ENCODE measurements at regions not wholly inside any gene's neighbourhood (a gene's known extent, or its start where the extent isn't known, plus 50 kb on each side); places are given as distances from the start of the nearest gene placed in this dataset.

DNA sequence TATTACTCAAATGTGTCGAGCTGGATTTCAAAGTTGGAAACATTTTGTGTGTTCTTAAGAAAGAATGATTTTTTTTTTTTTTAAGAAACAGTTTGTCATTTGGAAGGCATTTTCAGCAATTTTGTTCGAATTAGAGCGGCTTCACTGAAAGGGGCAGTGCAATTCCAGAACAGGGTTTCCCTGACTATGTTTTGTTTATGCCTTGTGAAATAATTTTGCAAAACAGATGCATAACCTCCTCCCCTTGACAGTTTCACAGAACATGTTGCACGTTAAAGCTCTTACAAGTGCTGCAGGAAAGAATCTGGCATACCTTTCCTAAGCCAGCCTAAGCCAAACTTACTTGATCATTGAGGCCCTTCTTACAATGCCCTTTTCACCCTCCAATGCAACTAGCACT is 216.0 kb upstream of the SSTR4 start:
- H3K27ac ChIP-seq (replicated peaks in 1 of 4): no peak overlapping the region
- H3K9me3 ChIP-seq: no peaks in the 10 kb centered on the region
- no peaks in the 10 kb centered on the region for H3K27me3 ChIP-seq
- WGBS: 68% methylated on average over 4 of the region's 4 CpGs
- intact Hi-C loops (cut with DNase I): no loop called here
- TF ChIP-seq POLR2AphosphoS5 (IDR thresholded peaks at IDR 0.05) (no peak), POLR2A (IDR thresholded peaks at IDR 0.05; ENCODE audit: low read depth) (no peak), EP300 (IDR thresholded peaks at IDR 0.05) (no peak)
- TF ChIP-seq, protein P1, sequence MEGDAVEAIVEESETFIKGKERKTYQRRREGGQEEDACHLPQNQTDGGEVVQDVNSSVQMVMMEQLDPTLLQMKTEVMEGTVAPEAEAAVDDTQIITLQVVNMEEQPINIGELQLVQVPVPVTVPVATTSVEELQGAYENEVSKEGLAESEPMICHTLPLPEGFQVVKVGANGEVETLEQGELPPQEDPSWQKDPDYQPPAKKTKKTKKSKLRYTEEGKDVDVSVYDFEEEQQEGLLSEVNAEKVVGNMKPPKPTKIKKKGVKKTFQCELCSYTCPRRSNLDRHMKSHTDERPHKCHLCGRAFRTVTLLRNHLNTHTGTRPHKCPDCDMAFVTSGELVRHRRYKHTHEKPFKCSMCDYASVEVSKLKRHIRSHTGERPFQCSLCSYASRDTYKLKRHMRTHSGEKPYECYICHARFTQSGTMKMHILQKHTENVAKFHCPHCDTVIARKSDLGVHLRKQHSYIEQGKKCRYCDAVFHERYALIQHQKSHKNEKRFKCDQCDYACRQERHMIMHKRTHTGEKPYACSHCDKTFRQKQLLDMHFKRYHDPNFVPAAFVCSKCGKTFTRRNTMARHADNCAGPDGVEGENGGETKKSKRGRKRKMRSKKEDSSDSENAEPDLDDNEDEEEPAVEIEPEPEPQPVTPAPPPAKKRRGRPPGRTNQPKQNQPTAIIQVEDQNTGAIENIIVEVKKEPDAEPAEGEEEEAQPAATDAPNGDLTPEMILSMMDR (IDR thresholded peaks at IDR 0.05): no peak
- H3K36me3 ChIP-seq: no peaks in the 10 kb centered on the region
- no peak for DNase-seq (ENCODE audit: extremely low spot score)
- H3K4me1 ChIP-seq: no peaks in the 10 kb centered on the region
- H3K4me3 ChIP-seq: no peak overlapping the region

DNA sequence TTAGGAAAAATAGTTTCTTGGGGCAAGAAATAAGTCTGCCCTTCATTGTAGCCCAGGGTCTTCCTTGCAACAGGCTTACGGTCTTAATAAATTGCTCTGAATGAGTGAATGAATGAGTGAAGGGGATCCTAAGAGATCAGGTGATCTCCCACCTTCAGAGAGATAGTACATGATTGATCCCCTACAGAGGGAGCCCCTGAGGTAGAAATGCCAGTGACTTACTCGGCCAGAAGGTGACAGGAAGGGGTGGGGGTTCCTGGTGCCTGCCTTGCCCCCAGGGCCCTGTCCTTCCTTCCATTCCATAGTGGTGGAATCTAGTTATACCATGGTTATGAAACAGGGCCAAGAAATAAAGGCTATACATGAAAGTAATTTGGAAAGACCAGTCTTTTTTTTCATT is 215.3 kb upstream of the SSTR4 start:
- no peaks in the 10 kb centered on the region for H3K4me1 ChIP-seq
- no peaks in the 10 kb centered on the region for H3K27me3 ChIP-seq
- no peak overlapping the region for H3K4me3 ChIP-seq
- no peaks in the 10 kb centered on the region for H3K9me3 ChIP-seq
- TF ChIP-seq POLR2A (IDR thresholded peaks at IDR 0.05; ENCODE audit: low read depth): no peak
- TF ChIP-seq POLR2AphosphoS5 (IDR thresholded peaks at IDR 0.05): no peak
- TF ChIP-seq, protein P1 (IDR thresholded peaks at IDR 0.05): no peak
- no peak for TF ChIP-seq EP300 (IDR thresholded peaks at IDR 0.05)
- no peak for DNase-seq (ENCODE audit: extremely low spot score)
- H3K36me3 ChIP-seq: no peaks in the 10 kb centered on the region
- WGBS: 92% methylated on average over 2 of the region's 2 CpGs
- H3K27ac ChIP-seq (replicated peaks in 1 of 4): no peak overlapping the region
- intact Hi-C loops (cut with DNase I): no loop called here

DNA sequence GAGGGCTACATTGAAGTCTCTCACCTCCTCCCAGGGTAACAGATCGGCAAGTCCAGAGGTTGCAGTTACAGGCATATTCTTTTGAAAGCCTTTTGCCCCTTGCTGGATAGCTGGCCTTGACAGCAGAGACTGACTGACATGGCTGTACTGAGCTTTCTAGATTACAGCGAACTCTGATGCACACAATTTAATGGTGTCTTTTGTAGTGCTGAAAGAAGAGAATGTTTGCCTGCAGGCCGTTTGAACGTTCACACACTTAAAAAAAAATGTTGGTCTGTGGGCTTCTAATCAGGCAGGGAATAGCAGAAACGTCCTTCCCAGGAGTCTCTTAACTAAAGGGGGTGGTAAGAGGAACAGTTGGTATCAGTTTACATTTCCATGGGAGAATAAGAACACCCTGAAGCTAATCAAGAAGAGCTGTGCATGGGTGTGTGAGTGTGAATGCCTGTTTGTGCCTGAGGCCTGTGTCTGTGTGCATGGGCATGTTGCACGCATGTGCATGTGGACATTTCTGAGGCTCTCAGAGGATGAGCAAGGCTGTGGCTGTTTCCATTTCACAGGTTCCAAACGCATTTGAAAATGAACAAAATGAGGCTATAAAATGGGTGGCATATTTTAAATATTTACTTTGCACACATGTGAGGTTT is 213.9 kb upstream of the SSTR4 start:
- no peak for DNase-seq (ENCODE audit: extremely low spot score)
- no peaks in the 10 kb centered on the region for H3K36me3 ChIP-seq
- H3K27me3 ChIP-seq: no peaks in the 10 kb centered on the region
- no peak overlapping the region for H3K27ac ChIP-seq (replicated peaks in 1 of 4)
- no peak for TF ChIP-seq POLR2AphosphoS5 (IDR thresholded peaks at IDR 0.05)
- no peak for TF ChIP-seq POLR2A (IDR thresholded peaks at IDR 0.05; ENCODE audit: low read depth)
- TF ChIP-seq, protein P1 (IDR thresholded peaks at IDR 0.05): no peak
- TF ChIP-seq EP300 (IDR thresholded peaks at IDR 0.05): no peak
- H3K9me3 ChIP-seq: no peaks in the 10 kb centered on the region
- WGBS: 86% methylated on average over 7 of the region's 7 CpGs
- no peaks in the 10 kb centered on the region for H3K4me1 ChIP-seq
- H3K4me3 ChIP-seq: no peak overlapping the region
- intact Hi-C loops (cut with DNase I): no loop called here

DNA sequence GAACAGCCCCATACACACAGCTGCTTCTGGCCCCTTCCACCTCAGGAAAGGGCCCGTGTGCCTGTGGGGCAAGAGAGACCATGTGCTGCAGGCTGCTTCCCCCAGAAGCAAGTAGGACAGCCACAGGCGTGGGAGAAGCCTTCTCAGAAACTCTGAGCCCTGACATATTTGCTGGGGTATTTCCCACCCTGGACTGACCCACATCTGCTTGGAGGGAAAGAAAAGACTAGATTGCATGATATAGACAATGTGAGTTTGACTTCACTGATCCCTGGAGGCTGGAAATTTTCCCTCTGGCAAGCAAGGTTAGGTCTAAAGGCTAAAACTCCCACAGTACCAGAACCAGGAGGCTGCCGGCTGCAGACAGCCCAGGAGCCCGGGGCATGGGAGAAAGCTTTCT is 213.3 kb upstream of the SSTR4 start:
- TF ChIP-seq EP300 (IDR thresholded peaks at IDR 0.05): no peak
- no peak for TF ChIP-seq POLR2A (IDR thresholded peaks at IDR 0.05; ENCODE audit: low read depth)
- WGBS: 54% methylated on average over 3 of the region's 4 CpGs
- H3K4me1 ChIP-seq: no peaks in the 10 kb centered on the region
- no peak overlapping the region for H3K4me3 ChIP-seq
- H3K27me3 ChIP-seq: no peaks in the 10 kb centered on the region
- no peaks in the 10 kb centered on the region for H3K36me3 ChIP-seq
- H3K9me3 ChIP-seq: no peaks in the 10 kb centered on the region
- intact Hi-C loops (cut with DNase I): no loop called here
- no peak for DNase-seq (ENCODE audit: extremely low spot score)
- H3K27ac ChIP-seq (replicated peaks in 1 of 4): no peak overlapping the region

DNA sequence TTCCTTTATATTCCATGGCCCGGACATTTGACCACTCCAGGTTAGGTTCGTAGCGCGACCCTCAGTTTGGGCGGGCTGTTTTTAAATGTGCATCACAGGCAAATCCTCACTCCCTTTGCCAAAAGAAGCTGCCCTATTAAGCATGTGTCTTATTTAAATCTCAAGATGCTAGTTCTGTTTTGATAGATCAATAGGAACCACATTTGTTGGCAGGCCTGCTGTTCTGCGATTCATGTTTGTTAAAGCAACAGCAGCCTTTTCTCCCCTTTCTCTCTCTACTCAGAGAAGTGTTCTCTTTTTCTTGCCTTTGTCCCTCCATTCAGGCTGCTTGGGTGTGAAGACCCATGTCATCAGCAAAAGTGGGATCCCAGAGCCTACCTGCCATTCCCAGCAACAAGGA is 212.0 kb upstream of the SSTR4 start:
- H3K4me1 ChIP-seq: no peaks in the 10 kb centered on the region
- TF ChIP-seq EP300 (IDR thresholded peaks at IDR 0.05) (no peak), POLR2AphosphoS5 (IDR thresholded peaks at IDR 0.05) (no peak), POLR2A (IDR thresholded peaks at IDR 0.05; ENCODE audit: low read depth) (no peak)
- TF ChIP-seq, protein P1 (IDR thresholded peaks at IDR 0.05): no peak
- H3K27me3 ChIP-seq: no peaks in the 10 kb centered on the region
- no peak overlapping the region for H3K4me3 ChIP-seq
- no peaks in the 10 kb centered on the region for H3K9me3 ChIP-seq
- 94% methylated on average over 6 of the region's 6 CpGs for WGBS
- intact Hi-C loops (cut with DNase I): no loop called here
- no peak overlapping the region for H3K27ac ChIP-seq (replicated peaks in 1 of 4)
- DNase-seq (ENCODE audit: extremely low spot score): no peak
- no peaks in the 10 kb centered on the region for H3K36me3 ChIP-seq
